SK-N-SH treated with all-trans-retinoic acid at 6 μM for 48 hours (cell line): ENCODE measurements at regions not wholly inside any gene's neighbourhood (a gene's known extent, or its start where the extent isn't known, plus 50 kb on each side); places are given as distances from the start of the nearest gene placed in this dataset.
"Not testable (repeated sequence)": the region's sequence is repeated elsewhere in the genome, so short reads cannot be mapped to it uniquely, and the experiment has no call there.

Experiments used
- ATAC-seq: fragments of 200-7000 bp; cut with Tn5 transposase; 3 replicates; pipeline ENCODE4 v1.9.1; 2020; ENCODE audit warnings: mild to moderate bottlenecking, moderate library complexity
- ARNTL ChIP-seq: fragments of 450-650 bp; formaldehyde crosslinking; IDR thresholded peaks from 2 replicates; pipeline ENCODE4 v1.5.0; 2020; ENCODE audit warnings: low read depth, mild to moderate bottlenecking, moderate library complexity, borderline replicate concordance
- BACH2 ChIP-seq: fragments of 250-450 bp; sonication (Bioruptor Pico); IDR thresholded peaks from 2 replicates; pipeline ENCODE4 v1.9.0; 2021; ENCODE audit warnings: mild to moderate bottlenecking, borderline replicate concordance
- CREB5 ChIP-seq: fragments of 250-450 bp; sonication (Bioruptor Pico); IDR thresholded peaks from 2 replicates; pipeline ENCODE4 v1.5.1; 2020; ENCODE audit warnings: low read depth, mild to moderate bottlenecking, moderate library complexity
- CSDC2 ChIP-seq: fragments of 250-450 bp; sonication (Bioruptor Pico); IDR thresholded peaks from 2 replicates; pipeline ENCODE4 v1.5.0; 2020; ENCODE audit warnings: mild to moderate bottlenecking, moderate library complexity
- CSRNP3 ChIP-seq: fragments of 250-450 bp; sonication (Bioruptor Pico); IDR thresholded peaks from 2 replicates; pipeline ENCODE4 v1.5.1; 2021; ENCODE audit warnings: mild to moderate bottlenecking, moderate library complexity
- ESRRG ChIP-seq: fragments of 250-450 bp; sonication (Bioruptor Pico); IDR thresholded peaks from 2 replicates; pipeline ENCODE4 v1.6.1; 2021; ENCODE audit warnings: mild to moderate bottlenecking
- GLIS3 ChIP-seq: fragments of 250-450 bp; sonication (Bioruptor Pico); IDR thresholded peaks from 2 replicates; pipeline ENCODE4 v1.5.0; 2020; ENCODE audit warnings: mild to moderate bottlenecking, moderate library complexity
- ISL1 ChIP-seq: fragments of 250-450 bp; sonication (Bioruptor Pico); IDR thresholded peaks from 2 replicates; pipeline ENCODE4 v2.1.2; 2022; ENCODE audit warnings: mild to moderate bottlenecking, moderate library complexity
- PATZ1 ChIP-seq: fragments of 250-450 bp; sonication (Bioruptor Pico); IDR thresholded peaks from 2 replicates; pipeline ENCODE4 v1.8.0; 2020; ENCODE audit warnings: mild to moderate bottlenecking, moderate library complexity, borderline replicate concordance
- POU6F1 ChIP-seq: fragments of 250-450 bp; sonication (Bioruptor Pico); IDR thresholded peaks from 2 replicates; pipeline ENCODE4 v1.8.0; 2021; ENCODE audit warnings: low read depth, mild to moderate bottlenecking, moderate library complexity, borderline replicate concordance
- PPARA ChIP-seq: fragments of 250-450 bp; sonication (Bioruptor Pico); IDR thresholded peaks from 2 replicates; pipeline ENCODE4 v1.5.0; 2020; ENCODE audit warnings: mild to moderate bottlenecking, borderline replicate concordance
- RARB ChIP-seq: fragments of 250-450 bp; sonication (Bioruptor Pico); IDR thresholded peaks from 2 replicates; pipeline ENCODE4 v1.8.0; 2021; ENCODE audit warnings: mild to moderate bottlenecking, moderate library complexity
- SNAI2 ChIP-seq: fragments of 250-450 bp; sonication (Bioruptor Pico); IDR thresholded peaks from 2 replicates; pipeline ENCODE4 v1.5.0; 2020; ENCODE audit warnings: mild to moderate bottlenecking, moderate library complexity
- TCF4 ChIP-seq: fragments of 250-450 bp; sonication (Bioruptor Pico); IDR thresholded peaks from 2 replicates; pipeline ENCODE4 v1.8.0; 2021; ENCODE audit warnings: mild to moderate bottlenecking, moderate library complexity, borderline replicate concordance
- TOX ChIP-seq: fragments of 250-450 bp; sonication (Bioruptor Pico); IDR thresholded peaks from 2 replicates; pipeline ENCODE4 v1.8.0; 2021; ENCODE audit warnings: mild to moderate bottlenecking, moderate library complexity, borderline replicate concordance
- ZC3H10 ChIP-seq: fragments of 250-450 bp; sonication (Bioruptor Pico); IDR thresholded peaks from 2 replicates; pipeline ENCODE4 v1.5.1; 2021; ENCODE audit warnings: mild to moderate bottlenecking, moderate library complexity
- ZFP3 ChIP-seq: fragments of 250-450 bp; sonication (Bioruptor Pico); IDR thresholded peaks from 2 replicates; pipeline ENCODE4 v1.5.0; 2020; ENCODE audit warnings: mild to moderate bottlenecking, moderate library complexity
- ZFP30 ChIP-seq: fragments of 450-650 bp; formaldehyde crosslinking; IDR thresholded peaks from 2 replicates; pipeline ENCODE4 v1.5.0; 2022; ENCODE audit warnings: mild to moderate bottlenecking, moderate library complexity
- ZNF565 ChIP-seq: fragments of 450-650 bp; formaldehyde crosslinking; conservative IDR thresholded peaks from 2 replicates; pipeline ENCODE4 v1.5.0; 2020; ENCODE audit warnings: low read depth, mild to moderate bottlenecking, moderate library complexity
- ZNF70 ChIP-seq: fragments of 450-650 bp; formaldehyde crosslinking; IDR thresholded peaks from 2 replicates; pipeline ENCODE4 v1.5.0; 2020; ENCODE audit warnings: mild to moderate bottlenecking, moderate library complexity
- ZNF8 ChIP-seq: fragments of 450-650 bp; formaldehyde crosslinking; IDR thresholded peaks from 2 replicates; pipeline ENCODE4 v1.5.0; 2020; ENCODE audit warnings: mild to moderate bottlenecking, moderate library complexity

GRCh38 chr2:208609166-208609804 lies 202.7 kb downstream of the PTH2R start:
- no peak for TF ChIP-seq BACH2
- TF ChIP-seq CSRNP3 (CRISPR knock-in tag) = no peak
- TF ChIP-seq ARNTL (CRISPR knock-in tag) = no peak
- no peak for TF ChIP-seq TOX (CRISPR knock-in tag)
- TF ChIP-seq TCF4 (CRISPR knock-in tag) = no peak
- no peak for TF ChIP-seq ZC3H10 (CRISPR knock-in tag)
- TF ChIP-seq ZFP30 (CRISPR knock-in tag) = no peak
- no peak for TF ChIP-seq ZFP3 (CRISPR knock-in tag)
- no peak for ATAC-seq

- not testable (repeated sequence) for ATAC-seq
Measured at GRCh38 chr2:208615675-208616074, 209.1 kb downstream of the PTH2R start.

- TF ChIP-seq GLIS3 (CRISPR knock-in tag) = no peak
- TF ChIP-seq ZC3H10 (CRISPR knock-in tag) = no peak
- no peak for TF ChIP-seq PPARA (CRISPR knock-in tag)
- no peak for TF ChIP-seq ARNTL (CRISPR knock-in tag)
- ATAC-seq = no peak
Measured at GRCh38 chr2:208618220-208618619, 211.6 kb downstream of the PTH2R start.

- no peak for ATAC-seq
Measured at GRCh38 chr2:208619993-208620392, 213.4 kb downstream of the PTH2R start.

GRCh38 chr2:208620487-208620978 lies 213.9 kb downstream of the PTH2R start:
- ATAC-seq = no peak

More at GRCh38 chr2:208619993-208620392, 213.4 kb downstream of the PTH2R start:
- no peak for TF ChIP-seq ZC3H10 (CRISPR knock-in tag)
- TF ChIP-seq TOX (CRISPR knock-in tag) = no peak
- 0 out of 2 replicates have a peak, but pooled peaks have one; percentile 14 for TF ChIP-seq TCF4 (CRISPR knock-in tag)
- TF ChIP-seq, all 23 proteins: peak for 1

GRCh38 chr2:208627110-208627884 lies 220.7 kb downstream of the PTH2R start:
- ATAC-seq = no peak
- TF ChIP-seq ZNF565 (CRISPR knock-in tag) (no peak), CSRNP3 (CRISPR knock-in tag) (no peak), ZFP3 (CRISPR knock-in tag) (no peak), RARB (CRISPR knock-in tag) (no peak), ARNTL (CRISPR knock-in tag) (no peak), PPARA (CRISPR knock-in tag) (no peak), PATZ1 (CRISPR knock-in tag) (no peak), POU6F1 (CRISPR knock-in tag) (no peak), TOX (CRISPR knock-in tag) (no peak), SNAI2 (no peak), ZNF8 (CRISPR knock-in tag) (no peak), ISL1 (CRISPR knock-in tag) (no peak), ZFP30 (CRISPR knock-in tag) (no peak), CSDC2 (no peak), TCF4 (CRISPR knock-in tag) (no peak), ZNF70 (no peak), BACH2 (no peak)

More at GRCh38 chr2:208620487-208620978, 213.9 kb downstream of the PTH2R start:
- TF ChIP-seq ISL1 (CRISPR knock-in tag) (peak; percentile 91), ESRRG (CRISPR knock-in tag) (no peak), CREB5 (CRISPR knock-in tag) (peak; percentile 51; the same call in 1 of the 2 replicates), TCF4 (CRISPR knock-in tag) (0 out of 2 replicates have a peak, but pooled peaks have one; percentile 16), ZNF70 (no peak)
